ENCODE measurements at regions not wholly inside any gene's neighbourhood (a gene's known extent, or its start where the extent isn't known, plus 50 kb on each side); places are given as distances from the start of the nearest gene placed in this dataset.

- TF ChIP-seq GLIS3 (CRISPR knock-in tag; IDR thresholded peaks at IDR 0.05) (no peak), TCF4 (CRISPR knock-in tag; IDR thresholded peaks at IDR 0.05; ENCODE audit: borderline replicate concordance) (no peak), PATZ1 (CRISPR knock-in tag; IDR thresholded peaks at IDR 0.05; ENCODE audit: borderline replicate concordance) (no peak), CSRNP3 (CRISPR knock-in tag; IDR thresholded peaks at IDR 0.05) (no peak), ZNF565 (CRISPR knock-in tag; conservative IDR thresholded peaks at IDR 0.05; ENCODE audit: low read depth) (no peak)
These were observed 429.3 kb upstream of the CADM1 start for GRCh38 chr11:115933564-115933963.
